GM21619 (cell line): ENCODE measurements at regions not wholly inside any gene's neighbourhood (a gene's known extent, or its start where the extent isn't known, plus 50 kb on each side); places are given as distances from the start of the nearest gene placed in this dataset.
"Not testable (repeated sequence)": the region's sequence is repeated elsewhere in the genome, so short reads cannot be mapped to it uniquely, and the experiment has no call there.

Experiments used
- ATAC-seq: cut with Tn5 transposase; IDR thresholded peaks from one replicate; pipeline ENCODE4 v1.9.1; 2021; ENCODE audit not compliant: unreplicated experiment

GRCh38 chr3:30320392-30320791 lies 286.0 kb upstream of the TGFBR2 start:
- ATAC-seq, result no peak

GRCh38 chr3:30321065-30321464 lies 285.3 kb upstream of the TGFBR2 start:
- no peak for ATAC-seq

- ATAC-seq, result not testable (repeated sequence)
Measured at GRCh38 chr3:30323649-30324048, 282.8 kb upstream of the TGFBR2 start.

GRCh38 chr3:30324587-30324986 lies 281.8 kb upstream of the TGFBR2 start:
- no peak for ATAC-seq

- not testable (repeated sequence) for ATAC-seq
Measured at GRCh38 chr3:30327976-30328375, 278.4 kb upstream of the TGFBR2 start.

GRCh38 chr3:30328935-30329334 lies 277.5 kb upstream of the TGFBR2 start:
- ATAC-seq, result not testable (repeated sequence)

- ATAC-seq, result peak; percentile 53
Measured at GRCh38 chr3:30331519-30331918, 274.9 kb upstream of the TGFBR2 start.

- ATAC-seq, result no peak
Measured at GRCh38 chr3:30332196-30333021, 274.0 kb upstream of the TGFBR2 start.

- no peak for ATAC-seq
Measured at GRCh38 chr3:30333143-30333542, 273.3 kb upstream of the TGFBR2 start.

- no peak for ATAC-seq
Measured at GRCh38 chr3:30333903-30334302, 272.5 kb upstream of the TGFBR2 start.

- ATAC-seq, result no peak
Measured at GRCh38 chr3:30340500-30340899, 265.9 kb upstream of the TGFBR2 start.

- ATAC-seq, result no peak
Measured at GRCh38 chr3:30341079-30341478, 265.3 kb upstream of the TGFBR2 start.

GRCh38 chr3:30341851-30342250 lies 264.6 kb upstream of the TGFBR2 start:
- ATAC-seq, result no peak

- ATAC-seq, result no peak
Measured at GRCh38 chr3:30342318-30343060, 263.9 kb upstream of the TGFBR2 start.

GRCh38 chr3:30343067-30343831 lies 263.2 kb upstream of the TGFBR2 start:
- no peak for ATAC-seq

- no peak for ATAC-seq
Measured at GRCh38 chr3:30343861-30344260, 262.5 kb upstream of the TGFBR2 start.

GRCh38 chr3:30344288-30344687 lies 262.1 kb upstream of the TGFBR2 start:
- no peak for ATAC-seq

- no peak for ATAC-seq
Measured at GRCh38 chr3:30346933-30347320, 259.5 kb upstream of the TGFBR2 start.

- peak; percentile 88 for ATAC-seq
Measured at GRCh38 chr3:30347679-30348216, 258.7 kb upstream of the TGFBR2 start.

GRCh38 chr3:30349507-30349906 lies 256.9 kb upstream of the TGFBR2 start:
- no peak for ATAC-seq

GRCh38 chr3:30350011-30350410 lies 256.4 kb upstream of the TGFBR2 start:
- no peak for ATAC-seq
